ENCODE measurements at regions not wholly inside any gene's neighbourhood (a gene's known extent, or its start where the extent isn't known, plus 50 kb on each side); places are given as distances from the start of the nearest gene placed in this dataset.

DNA sequence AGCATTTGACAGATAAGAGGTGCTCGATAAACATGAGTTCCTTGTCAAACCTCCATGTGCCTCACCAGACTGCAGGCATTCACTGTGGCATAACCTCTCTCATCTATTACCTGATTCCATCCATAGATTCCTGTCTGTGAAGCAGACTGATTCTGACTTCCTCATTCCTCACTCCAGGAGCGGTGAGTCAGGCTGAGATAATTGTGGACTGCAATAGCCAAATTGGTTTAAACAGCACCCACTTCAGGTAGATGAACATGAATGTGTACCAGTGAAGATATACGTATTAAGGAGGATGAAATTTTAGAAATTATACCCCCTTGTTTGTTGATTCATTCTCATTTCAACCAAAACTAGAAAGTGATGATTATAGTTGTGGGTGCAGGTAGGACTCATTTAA is 391.2 kb downstream of the HINT1 start:
- TF ChIP-seq, protein P1, sequence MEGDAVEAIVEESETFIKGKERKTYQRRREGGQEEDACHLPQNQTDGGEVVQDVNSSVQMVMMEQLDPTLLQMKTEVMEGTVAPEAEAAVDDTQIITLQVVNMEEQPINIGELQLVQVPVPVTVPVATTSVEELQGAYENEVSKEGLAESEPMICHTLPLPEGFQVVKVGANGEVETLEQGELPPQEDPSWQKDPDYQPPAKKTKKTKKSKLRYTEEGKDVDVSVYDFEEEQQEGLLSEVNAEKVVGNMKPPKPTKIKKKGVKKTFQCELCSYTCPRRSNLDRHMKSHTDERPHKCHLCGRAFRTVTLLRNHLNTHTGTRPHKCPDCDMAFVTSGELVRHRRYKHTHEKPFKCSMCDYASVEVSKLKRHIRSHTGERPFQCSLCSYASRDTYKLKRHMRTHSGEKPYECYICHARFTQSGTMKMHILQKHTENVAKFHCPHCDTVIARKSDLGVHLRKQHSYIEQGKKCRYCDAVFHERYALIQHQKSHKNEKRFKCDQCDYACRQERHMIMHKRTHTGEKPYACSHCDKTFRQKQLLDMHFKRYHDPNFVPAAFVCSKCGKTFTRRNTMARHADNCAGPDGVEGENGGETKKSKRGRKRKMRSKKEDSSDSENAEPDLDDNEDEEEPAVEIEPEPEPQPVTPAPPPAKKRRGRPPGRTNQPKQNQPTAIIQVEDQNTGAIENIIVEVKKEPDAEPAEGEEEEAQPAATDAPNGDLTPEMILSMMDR (IDR thresholded peaks at IDR 0.05): no peak
- no peak for TF ChIP-seq POLR2A (IDR thresholded peaks at IDR 0.05)
